AG04450 (cell line): ENCODE measurements at regions not wholly inside any gene's neighbourhood (a gene's known extent, or its start where the extent isn't known, plus 50 kb on each side); places are given as distances from the start of the nearest gene placed in this dataset.
"Not testable (repeated sequence)": the region's sequence is repeated elsewhere in the genome, so short reads cannot be mapped to it uniquely, and the experiment has no call there.

ENCODE experiments used
- CTCF ChIA-PET: fragments of 300-600, 350-600 bp; formaldehyde crosslinking; extraction: SDS; loops from one replicate; lab custom pipeline; 2022; ENCODE audit warnings: antibody characterized with exemption, inconsistent platforms; lab: Charles Lee
- POLR2A ChIA-PET: fragments of 350-600 bp; formaldehyde crosslinking; extraction: SDS; loops from one replicate; lab custom pipeline; 2021; ENCODE audit warnings: antibody characterized with exemption, inconsistent platforms; lab: Yijun Ruan, JAX
- DNase-seq: peaks from one replicate; pipeline ENCODE4 v3.0.0-alpha.2; 2011; ENCODE audit warnings: low read depth, low spot score
- H3K27ac ChIP-seq: one replicate; pipeline ENCODE4 v1.5.1; 2012; ENCODE audit warnings: low read depth, low read length, control low read depth
- H3K27me3 ChIP-seq: one replicate; pipeline ENCODE4 v1.6.0; 2012; ENCODE audit warnings: low read length; ENCODE audit not compliant: control insufficient read depth, insufficient read depth
- H3K4me3 ChIP-seq: 2 replicates; pipeline ENCODE4 v1.5.1; 2011; ENCODE audit warnings: mild to moderate bottlenecking, low read depth, low read length, control low read depth
- H3K9me3 ChIP-seq: 2 replicates; pipeline ENCODE4 v1.5.1; 2012; ENCODE audit warnings: low read length; ENCODE audit not compliant: control insufficient read depth, insufficient read depth
- CTCF ChIP-seq: IDR thresholded peaks from 2 replicates; pipeline ENCODE4 v1.5.1; 2011; ENCODE audit warnings: low read depth, low read length, control low read depth, inconsistent platforms

GRCh38 chr1:147384804-147385203 lies 142.3 kb downstream of the CHD1L start:
- ChIA-PET POLR2A (no interaction called here), CTCF (interaction anchor here (1.0 kb wide), 1 partner anchor 111 kb away, joined by 10 read pairs; no protein-coding TSS in a partner anchor)
- TF ChIP-seq CTCF: no peak

GRCh38 chr1:147388969-147389368 lies 146.5 kb downstream of the CHD1L start:
- no peak for TF ChIP-seq CTCF
- CTCF ChIA-PET: interaction anchor here (0.5 to 4.1 kb wide), 10 partner anchors 10 to 147 kb away, joined by 3 to 123 read pairs (median 6); no protein-coding TSS in a partner anchor
- H3K4me3 ChIP-seq: no peak overlapping the region
- no peak for DNase-seq
- no peaks in the 10 kb centered on the region; the same call in 1 of the 2 replicates for H3K9me3 ChIP-seq
- no peak overlapping the region for H3K27ac ChIP-seq
- POLR2A ChIA-PET: no interaction called here
- H3K27me3 ChIP-seq: no peaks in the 10 kb centered on the region

More at GRCh38 chr1:147384804-147385203, 142.3 kb downstream of the CHD1L start:
- Histone ChIP-seq H3K4me3 (no peak overlapping the region), H3K9me3 (no peaks in the 10 kb centered on the region), H3K27me3 (no peaks in the 10 kb centered on the region), H3K27ac (no peak overlapping the region)
- DNase-seq: no peak

GRCh38 chr1:147389532-147390184 lies 147.2 kb downstream of the CHD1L start:
- CTCF ChIA-PET: interaction anchor here (0.5 to 4.1 kb wide), 23 partner anchors 9 to 504 kb away, joined by 3 to 123 read pairs (median 4); no protein-coding TSS in a partner anchor
- POLR2A ChIA-PET: no interaction called here
- DNase-seq: peak; percentile 27

GRCh38 chr1:147390185-147390542 lies 147.7 kb downstream of the CHD1L start:
- ChIA-PET CTCF (interaction anchor here (1.0 to 4.1 kb wide), 21 partner anchors 9 to 503 kb away, joined by 3 to 123 read pairs (median 4); no protein-coding TSS in a partner anchor), POLR2A (no interaction called here)
- no peak for DNase-seq
- Histone ChIP-seq H3K27me3 (no peaks in the 10 kb centered on the region), H3K9me3 (no peaks in the 10 kb centered on the region; the same call in 1 of the 2 replicates), H3K4me3 (no peak overlapping the region), H3K27ac (no peak overlapping the region)
- no peak for TF ChIP-seq CTCF

More at GRCh38 chr1:147389532-147390184, 147.2 kb downstream of the CHD1L start:
- H3K27me3 ChIP-seq: no peaks in the 10 kb centered on the region
- H3K4me3 ChIP-seq: no peak overlapping the region
- no peaks in the 10 kb centered on the region; the same call in 1 of the 2 replicates for H3K9me3 ChIP-seq
- peak; percentile 87 for TF ChIP-seq CTCF
- no peak overlapping the region for H3K27ac ChIP-seq

- H3K27me3 ChIP-seq: no peaks in the 10 kb centered on the region
- POLR2A ChIA-PET: no interaction called here
- no peaks in the 10 kb centered on the region; the same call in 1 of the 2 replicates for H3K9me3 ChIP-seq
- TF ChIP-seq CTCF: no peak
- H3K4me3 ChIP-seq: no peak overlapping the region
- no peak for DNase-seq
- CTCF ChIA-PET: interaction anchor here (1.0 to 4.1 kb wide), 11 partner anchors 10 to 147 kb away, joined by 3 to 123 read pairs (median 3); no protein-coding TSS in a partner anchor
- H3K27ac ChIP-seq: no peak overlapping the region
Measured at GRCh38 chr1:147391114-147391513, 148.6 kb downstream of the CHD1L start.

GRCh38 chr1:147402326-147403045 lies 138.8 kb upstream of the BCL9 start:
- H3K27ac ChIP-seq, POLR2A ChIA-PET, H3K27me3 ChIP-seq, DNase-seq, H3K4me3 ChIP-seq, CTCF ChIA-PET, H3K9me3 ChIP-seq: not testable (repeated sequence)

- POLR2A ChIA-PET, DNase-seq, H3K27ac ChIP-seq, H3K4me3 ChIP-seq, CTCF ChIA-PET, H3K9me3 ChIP-seq, H3K27me3 ChIP-seq: not testable (repeated sequence)
Measured at GRCh38 chr1:147404344-147404743, 137.0 kb upstream of the BCL9 start.
